Stimulated activated effector memory CD8-positive, alpha-beta T cell treated with anti-CD3 and anti-CD28 coated beads, Interleukin-12 subunit alpha, Interleukin-12 subunit beta, amount 100 ng/mL, for 72 hours (primary cell): ENCODE measurements at regions not wholly inside any gene's neighbourhood (a gene's known extent, or its start where the extent isn't known, plus 50 kb on each side); places are given as distances from the start of the nearest gene placed in this dataset.

Experiments
- ATAC-seq: fragments of 150-1000 bp; cut with Tn5 transposase; 2 replicates; pipeline ENCODE4 v1.10.0; 2021
- DNase-seq, 2 donors: peaks; one replicate each; pipeline ENCODE4 v3.0.0; 2021 to 2022; ENCODE audit warnings: low spot score in 2 of 2
- H3K27ac Mint-ChIP-seq: one replicate; pipeline ENCODE4 v1.8.0; 2022; ENCODE audit warnings: mild to moderate bottlenecking, mixed read lengths
- H3K36me3 Mint-ChIP-seq: one replicate; pipeline ENCODE4 v1.8.0; 2022; ENCODE audit warnings: mild to moderate bottlenecking, mixed read lengths
- H3K4me1 Mint-ChIP-seq: one replicate; pipeline ENCODE4 v1.8.0; 2022; ENCODE audit warnings: mixed read lengths
- H3K4me3 Mint-ChIP-seq: one replicate; pipeline ENCODE4 v1.8.0; 2022; ENCODE audit warnings: mild to moderate bottlenecking, mixed read lengths
- H3K9me3 Mint-ChIP-seq: one replicate; pipeline ENCODE4 v1.8.0; 2022; ENCODE audit warnings: mixed read lengths

DNA sequence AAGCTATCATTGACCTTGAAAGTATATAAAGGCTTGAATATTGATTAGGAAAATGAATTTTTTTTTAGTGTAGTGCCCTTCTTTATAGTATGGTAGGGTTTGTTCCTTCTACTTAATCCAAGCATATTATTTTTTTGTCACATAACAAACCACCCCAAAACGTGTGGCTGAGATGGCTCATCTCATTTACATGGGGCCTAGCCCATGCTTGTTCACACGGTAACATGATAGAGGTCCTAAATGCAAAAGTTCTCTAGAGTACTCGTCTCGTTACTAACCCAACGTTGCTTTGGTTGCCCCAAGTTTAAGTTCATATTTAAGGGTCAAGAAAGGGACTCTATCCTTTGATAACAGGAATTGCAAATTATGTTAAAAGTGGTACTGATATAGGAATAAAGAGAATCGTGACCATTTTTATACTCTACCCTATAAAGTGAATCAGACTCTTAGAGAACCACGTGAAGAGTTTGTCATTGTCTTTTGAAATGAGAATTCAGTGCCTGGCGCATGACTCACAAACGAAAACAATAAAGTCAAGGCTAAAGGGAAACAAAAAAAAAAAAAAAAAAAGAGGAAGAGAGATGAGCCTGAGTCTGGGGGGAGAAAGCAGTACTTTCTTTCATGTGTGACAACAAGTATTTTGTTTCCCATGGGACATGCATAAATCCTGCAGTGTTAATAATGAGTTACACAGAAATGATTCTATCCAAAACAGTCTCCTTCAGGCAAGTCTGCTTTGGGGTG is 402.8 kb upstream of the NWD2 start:
- Mint-ChIP-seq H3K4me3 (no peak overlapping the region), H3K36me3 (no peaks in the 10 kb centered on the region), H3K4me1 (no peaks in the 10 kb centered on the region), H3K9me3 (no peaks in the 10 kb centered on the region), H3K27ac (no peak overlapping the region)
- DNase-seq (no peak), ATAC-seq (no peak)

DNA sequence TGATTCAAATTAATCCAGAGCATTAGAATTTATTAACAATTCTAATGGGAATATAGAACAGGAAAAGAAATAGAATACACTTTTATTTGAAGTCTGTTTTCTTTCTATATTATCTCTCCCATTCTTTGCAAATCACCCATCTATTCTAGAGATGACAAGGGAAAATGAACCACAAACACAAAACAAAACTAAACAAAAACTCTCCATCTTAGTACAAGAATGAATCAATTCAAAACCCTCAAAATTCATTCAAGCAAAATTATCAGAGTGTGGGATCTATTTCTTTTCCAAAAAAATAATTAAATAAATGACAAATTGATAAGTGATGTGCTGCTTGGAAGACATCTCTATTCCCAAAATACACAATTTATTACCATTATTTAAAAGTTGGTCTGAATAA is 400.1 kb upstream of the NWD2 start:
- Mint-ChIP-seq H3K4me1 (no peaks in the 10 kb centered on the region), H3K36me3 (no peaks in the 10 kb centered on the region), H3K27ac (no peak overlapping the region), H3K9me3 (no peaks in the 10 kb centered on the region), H3K4me3 (no peak overlapping the region)
- ATAC-seq, result no peak
- DNase-seq, result no peak

- H3K4me1 Mint-ChIP-seq, result no peaks in the 10 kb centered on the region
- H3K9me3 Mint-ChIP-seq, result peaks cover 4% of the 10 kb centered on the region
- H3K4me3 Mint-ChIP-seq, result no peak overlapping the region
- no peaks in the 10 kb centered on the region for H3K36me3 Mint-ChIP-seq
- DNase-seq (no peak), ATAC-seq (no peak)
- no peak overlapping the region for H3K27ac Mint-ChIP-seq
Measured at GRCh38 chr4:36852856-36853255, 391.7 kb upstream of the NWD2 start.

DNA sequence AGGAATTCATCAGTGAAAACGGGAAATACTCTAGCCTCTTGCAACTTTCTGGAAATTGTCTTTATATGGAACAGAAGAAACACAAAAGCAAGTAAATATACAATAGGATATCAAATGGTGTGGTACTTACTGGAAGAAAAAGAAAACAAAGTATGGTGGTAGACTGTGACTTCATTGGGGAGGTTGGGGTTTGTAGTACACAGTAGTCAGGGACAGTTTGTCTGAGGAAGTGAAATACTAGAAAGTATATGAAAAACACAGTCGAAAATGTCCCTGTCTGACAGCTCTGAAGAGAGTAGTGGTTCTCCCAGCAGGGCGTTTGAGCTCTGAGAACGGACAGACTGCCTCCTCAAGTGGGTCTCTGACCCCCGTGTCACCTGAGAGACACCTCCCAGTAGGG is 390.0 kb upstream of the NWD2 start:
- peaks cover 4% of the 10 kb centered on the region for H3K9me3 Mint-ChIP-seq
- no peak overlapping the region for H3K4me3 Mint-ChIP-seq
- ATAC-seq (no peak), DNase-seq (no peak)
- H3K36me3 Mint-ChIP-seq, result no peaks in the 10 kb centered on the region
- no peaks in the 10 kb centered on the region for H3K4me1 Mint-ChIP-seq
- no peak overlapping the region for H3K27ac Mint-ChIP-seq

DNA sequence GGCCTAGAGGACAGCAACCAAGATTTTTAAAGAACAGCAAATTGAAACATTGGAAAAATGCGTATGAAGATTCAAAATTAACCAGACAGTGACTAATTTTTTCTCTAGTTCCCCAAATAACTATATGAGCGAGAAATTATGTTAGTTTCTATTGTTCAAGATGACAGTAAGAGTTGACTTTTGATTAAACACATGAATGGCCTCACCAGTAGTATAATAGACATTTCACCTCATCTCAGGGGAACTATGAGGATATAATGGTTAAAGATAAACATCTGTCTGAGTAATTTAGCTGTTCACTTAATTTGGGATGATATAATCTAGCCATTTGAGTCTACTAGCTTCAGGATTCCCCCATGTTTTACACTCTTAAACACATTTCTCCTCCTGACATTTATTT is 380.9 kb upstream of the NWD2 start:
- no peaks in the 10 kb centered on the region for H3K36me3 Mint-ChIP-seq
- H3K4me1 Mint-ChIP-seq, result no peaks in the 10 kb centered on the region
- DNase-seq, result no peak
- no peak for ATAC-seq
- H3K27ac Mint-ChIP-seq, result no peak overlapping the region
- H3K9me3 Mint-ChIP-seq, result peaks cover 2% of the 10 kb centered on the region
- H3K4me3 Mint-ChIP-seq, result no peak overlapping the region

- DNase-seq, result no peak
- Mint-ChIP-seq H3K4me3 (no peak overlapping the region), H3K4me1 (no peaks in the 10 kb centered on the region), H3K36me3 (no peaks in the 10 kb centered on the region), H3K27ac (no peak overlapping the region), H3K9me3 (peaks cover 6% of the 10 kb centered on the region)
- no peak for ATAC-seq
Measured at GRCh38 chr4:36870121-36870520, 374.4 kb upstream of the NWD2 start.

- Mint-ChIP-seq H3K4me1 (no peaks in the 10 kb centered on the region), H3K36me3 (no peaks in the 10 kb centered on the region), H3K9me3 (peaks cover 4% of the 10 kb centered on the region), H3K4me3 (no peak overlapping the region), H3K27ac (no peak overlapping the region)
- ATAC-seq (no peak), DNase-seq (no peak)
Measured at GRCh38 chr4:36872679-36873078, 371.9 kb upstream of the NWD2 start.

DNA sequence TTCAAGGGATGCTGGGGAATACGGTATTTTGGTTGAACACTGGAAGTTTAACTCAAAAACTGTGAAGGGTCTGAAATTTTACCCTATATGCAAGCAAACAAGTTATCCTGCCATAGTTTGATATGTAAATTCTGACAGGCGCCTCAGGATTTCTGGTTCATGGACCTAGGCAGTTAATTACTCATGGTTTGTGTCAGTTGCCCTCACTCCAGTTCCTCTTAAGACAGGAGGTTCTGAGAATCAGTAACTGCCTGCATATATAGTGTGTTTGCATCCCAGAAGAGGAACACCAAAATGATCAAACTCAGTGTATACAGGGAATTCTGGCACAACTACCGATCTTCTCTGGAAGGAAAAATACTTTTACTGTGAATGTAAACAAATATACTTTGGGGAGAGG is 360.4 kb upstream of the NWD2 start:
- DNase-seq (no peak), ATAC-seq (no peak)
- no peaks in the 10 kb centered on the region for H3K36me3 Mint-ChIP-seq
- no peak overlapping the region for H3K4me3 Mint-ChIP-seq
- no peaks in the 10 kb centered on the region for H3K9me3 Mint-ChIP-seq
- H3K4me1 Mint-ChIP-seq, result no peaks in the 10 kb centered on the region
- no peak overlapping the region for H3K27ac Mint-ChIP-seq

DNA sequence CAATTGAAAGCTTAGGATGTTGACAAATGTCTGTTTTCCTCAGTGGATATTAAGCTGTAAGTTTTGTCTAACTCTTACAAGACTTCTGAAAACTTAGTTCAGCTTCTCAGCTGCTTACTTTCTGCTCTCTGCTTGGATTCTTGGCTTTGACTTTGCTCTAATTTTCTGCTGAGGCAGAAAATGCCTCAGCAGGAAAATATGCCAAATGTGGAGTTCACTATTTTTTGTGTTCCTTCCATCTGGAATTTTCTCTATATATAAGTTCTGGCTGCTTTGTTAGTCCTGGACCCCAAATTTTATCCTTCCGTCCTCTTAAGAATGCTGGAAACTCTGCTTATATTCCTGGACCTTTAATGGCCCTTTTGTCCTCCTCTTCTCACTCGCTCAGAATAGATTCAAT is 352.6 kb upstream of the NWD2 start:
- Mint-ChIP-seq H3K9me3 (peaks cover 5% of the 10 kb centered on the region), H3K27ac (no peak overlapping the region), H3K4me3 (no peak overlapping the region), H3K4me1 (no peaks in the 10 kb centered on the region), H3K36me3 (no peaks in the 10 kb centered on the region)
- no peak for DNase-seq
- ATAC-seq, result no peak

DNA sequence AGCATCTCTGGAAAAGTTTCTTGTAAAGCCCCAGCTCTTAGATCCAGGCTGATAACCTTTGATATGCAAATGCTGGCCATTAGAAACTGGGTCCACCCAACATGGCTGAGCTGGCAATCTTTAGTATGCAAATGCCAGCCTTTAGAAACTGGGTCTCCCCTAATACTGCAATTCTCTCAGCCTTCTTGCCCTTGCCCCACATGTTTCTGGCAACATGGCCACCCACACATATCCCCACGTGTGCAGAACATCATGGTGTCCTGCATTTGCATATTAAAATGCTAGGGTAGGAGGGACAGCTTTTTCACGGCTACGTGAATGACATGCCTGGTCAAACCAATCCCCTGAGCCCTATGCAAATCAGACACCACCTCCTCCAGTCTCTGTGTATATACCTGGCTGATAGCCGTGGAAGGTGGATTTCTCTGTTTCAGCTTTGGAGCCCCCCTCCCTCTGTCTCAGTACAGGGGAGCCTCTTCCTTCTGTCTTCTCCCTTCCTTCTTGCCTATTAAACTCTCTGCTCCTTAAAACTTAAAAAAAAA is 344.0 kb upstream of the NWD2 start:
- H3K9me3 Mint-ChIP-seq, result peaks cover 3% of the 10 kb centered on the region
- ATAC-seq, result no peak
- no peak for DNase-seq
- no peak overlapping the region for H3K27ac Mint-ChIP-seq
- no peak overlapping the region for H3K4me3 Mint-ChIP-seq
- no peaks in the 10 kb centered on the region for H3K4me1 Mint-ChIP-seq
- no peaks in the 10 kb centered on the region for H3K36me3 Mint-ChIP-seq

DNA sequence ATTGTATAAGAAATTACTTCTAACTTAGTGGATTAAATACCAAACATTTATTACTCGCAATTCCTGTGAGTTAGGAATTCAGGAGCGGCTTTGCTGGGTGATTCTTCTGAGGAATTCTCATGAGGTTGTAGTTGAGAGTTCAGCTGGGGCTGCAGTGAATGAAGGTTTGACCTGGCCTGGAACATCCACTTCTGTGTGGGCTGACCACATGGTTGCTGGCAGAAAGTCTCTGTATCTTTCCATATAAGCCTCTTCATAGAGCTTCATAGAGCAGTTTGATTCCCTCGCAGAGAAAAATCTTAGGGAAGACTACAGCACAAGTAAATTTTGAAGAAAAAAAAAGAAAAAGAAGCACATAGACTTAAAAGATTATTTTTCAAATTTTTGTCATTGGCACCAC is 339.7 kb upstream of the NWD2 start:
- DNase-seq (no peak), ATAC-seq (no peak)
- Mint-ChIP-seq H3K36me3 (no peaks in the 10 kb centered on the region), H3K4me3 (no peak overlapping the region), H3K4me1 (no peaks in the 10 kb centered on the region), H3K27ac (no peak overlapping the region), H3K9me3 (peaks cover 5% of the 10 kb centered on the region)

GRCh38 chr4:36914106-36914505 is 330.4 kb upstream of the NWD2 start:
- ATAC-seq (no peak), DNase-seq (no peak)
- Mint-ChIP-seq H3K4me3 (no peak overlapping the region), H3K4me1 (no peaks in the 10 kb centered on the region), H3K27ac (no peak overlapping the region), H3K9me3 (peaks cover 4% of the 10 kb centered on the region), H3K36me3 (no peaks in the 10 kb centered on the region)

GRCh38 chr4:36915717-36916116 is 328.8 kb upstream of the NWD2 start:
- Mint-ChIP-seq H3K27ac (no peak overlapping the region), H3K9me3 (peaks cover 4% of the 10 kb centered on the region), H3K36me3 (no peaks in the 10 kb centered on the region), H3K4me3 (no peak overlapping the region), H3K4me1 (no peaks in the 10 kb centered on the region)
- no peak for ATAC-seq
- DNase-seq, result no peak

- no peak overlapping the region for H3K4me3 Mint-ChIP-seq
- no peaks in the 10 kb centered on the region for H3K4me1 Mint-ChIP-seq
- ATAC-seq (no peak), DNase-seq (no peak)
- peaks cover 4% of the 10 kb centered on the region for H3K9me3 Mint-ChIP-seq
- no peak overlapping the region for H3K27ac Mint-ChIP-seq
- no peaks in the 10 kb centered on the region for H3K36me3 Mint-ChIP-seq
Measured at GRCh38 chr4:36917413-36917812, 327.1 kb upstream of the NWD2 start.

DNA sequence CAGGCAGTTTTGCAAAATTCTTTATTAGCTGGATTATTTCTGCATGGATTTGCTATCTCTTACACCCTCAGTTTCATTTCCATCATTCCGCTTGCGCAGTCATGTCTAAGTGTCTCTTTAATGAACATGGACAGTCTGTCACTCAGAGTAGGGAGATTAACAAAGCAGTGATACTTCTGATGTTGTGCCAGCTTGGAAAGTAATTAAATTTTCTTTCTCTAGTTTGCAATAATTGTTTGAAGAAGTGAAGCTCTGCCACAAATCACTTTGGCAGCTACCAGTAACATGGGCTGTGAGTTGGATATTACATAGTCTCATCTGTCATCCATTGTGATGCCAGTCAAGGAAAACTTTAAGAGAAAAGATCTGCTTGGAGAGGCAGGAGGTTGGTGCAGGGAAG is 324.8 kb upstream of the NWD2 start:
- no peak overlapping the region for H3K4me3 Mint-ChIP-seq
- H3K9me3 Mint-ChIP-seq, result peaks cover 4% of the 10 kb centered on the region
- no peak overlapping the region for H3K27ac Mint-ChIP-seq
- no peak for ATAC-seq
- H3K36me3 Mint-ChIP-seq, result no peaks in the 10 kb centered on the region
- no peak for DNase-seq
- no peaks in the 10 kb centered on the region for H3K4me1 Mint-ChIP-seq

GRCh38 chr4:36921476-36922216 is 322.9 kb upstream of the NWD2 start:
- H3K27ac Mint-ChIP-seq, result no peak overlapping the region
- H3K4me1 Mint-ChIP-seq, result no peaks in the 10 kb centered on the region
- no peak for ATAC-seq
- H3K36me3 Mint-ChIP-seq, result no peaks in the 10 kb centered on the region
- no peak overlapping the region for H3K4me3 Mint-ChIP-seq
- peaks cover 4% of the 10 kb centered on the region for H3K9me3 Mint-ChIP-seq
- DNase-seq, result no peak
